Dermis blood vessel endothelial cell (primary cell): ENCODE measurements at regions not wholly inside any gene's neighbourhood (a gene's known extent, or its start where the extent isn't known, plus 50 kb on each side); places are given as distances from the start of the nearest gene placed in this dataset.

Experiments
- DNase-seq: peaks from one replicate; pipeline ENCODE4 v3.0.0; 2010

DNA sequence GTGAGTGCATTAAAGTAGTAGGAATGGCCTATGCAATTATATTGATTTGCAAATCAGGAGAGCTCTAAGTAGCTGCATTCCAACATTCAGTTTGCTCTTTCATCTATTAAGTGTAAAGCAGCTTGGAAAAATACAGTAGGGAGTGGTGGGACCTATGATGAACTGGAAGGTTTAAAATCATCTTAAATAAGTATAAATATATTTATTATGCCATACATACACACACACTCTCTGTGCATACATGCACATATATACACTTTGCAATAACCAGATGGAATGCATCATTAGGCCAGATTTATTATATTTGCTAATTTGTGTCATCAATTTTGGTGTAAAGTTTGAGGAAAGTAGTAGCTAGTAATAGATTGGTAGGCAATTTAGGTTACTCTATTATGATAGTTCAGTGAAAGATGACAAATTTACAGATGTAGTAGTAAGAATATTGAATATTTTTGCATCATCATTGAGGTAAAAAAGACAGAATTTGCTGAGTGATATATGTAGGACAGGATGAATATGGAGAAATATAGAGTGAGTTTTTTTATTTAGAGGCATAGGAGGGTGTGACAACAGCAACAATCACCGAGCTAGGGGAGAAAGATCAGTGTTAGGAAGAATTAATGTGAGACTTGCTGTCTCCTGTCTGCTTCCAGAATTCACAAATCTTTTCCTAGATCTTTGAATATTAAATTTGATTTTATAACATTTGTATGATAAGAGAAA is 961.0 kb upstream of the CDH2 start:
- DNase-seq, result no peak

DNA sequence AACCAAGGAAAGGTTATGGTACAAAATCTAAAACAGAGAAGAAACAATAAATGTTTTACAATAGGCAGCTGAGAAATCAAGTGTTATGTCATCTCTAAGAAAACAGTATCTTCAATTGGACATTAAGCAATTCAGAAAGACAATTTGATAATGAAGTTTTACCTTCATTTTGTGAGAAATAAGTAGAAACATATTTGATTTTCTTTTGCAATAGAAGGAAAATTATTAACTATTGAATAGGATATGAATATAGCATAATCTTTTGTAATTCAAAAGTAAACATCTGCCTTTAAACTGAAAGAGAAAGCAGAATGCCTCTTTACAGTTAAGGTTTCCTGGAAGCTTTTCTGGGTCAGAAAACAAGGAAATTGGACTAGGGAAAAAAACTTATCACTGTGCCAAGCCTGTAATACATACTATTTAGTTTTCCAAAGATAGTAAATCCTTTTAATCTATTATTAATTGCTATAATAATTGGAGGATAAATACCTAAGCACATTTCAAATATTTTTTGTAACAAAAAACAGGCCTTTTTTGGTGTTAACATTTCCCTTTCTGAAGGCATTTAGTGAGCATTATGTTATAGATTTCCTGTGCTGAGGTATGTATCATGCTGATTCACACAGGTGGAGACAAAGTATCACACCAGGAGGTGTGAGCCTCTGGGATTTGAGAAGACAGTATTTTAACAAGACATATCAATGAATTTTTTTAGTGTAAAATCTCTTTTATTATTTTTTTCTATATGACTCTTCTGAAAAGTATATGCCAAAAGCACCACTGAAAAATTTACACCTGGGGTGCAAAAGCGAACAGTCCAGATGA is 947.0 kb upstream of the CDH2 start:
- peak; percentile 36 for DNase-seq

- DNase-seq, result no peak
Measured at GRCh38 chr18:29104671-29105070, 927.7 kb upstream of the CDH2 start.

GRCh38 chr18:29104227-29104626 is 927.3 kb upstream of the CDH2 start:
- DNase-seq, result no peak

DNA sequence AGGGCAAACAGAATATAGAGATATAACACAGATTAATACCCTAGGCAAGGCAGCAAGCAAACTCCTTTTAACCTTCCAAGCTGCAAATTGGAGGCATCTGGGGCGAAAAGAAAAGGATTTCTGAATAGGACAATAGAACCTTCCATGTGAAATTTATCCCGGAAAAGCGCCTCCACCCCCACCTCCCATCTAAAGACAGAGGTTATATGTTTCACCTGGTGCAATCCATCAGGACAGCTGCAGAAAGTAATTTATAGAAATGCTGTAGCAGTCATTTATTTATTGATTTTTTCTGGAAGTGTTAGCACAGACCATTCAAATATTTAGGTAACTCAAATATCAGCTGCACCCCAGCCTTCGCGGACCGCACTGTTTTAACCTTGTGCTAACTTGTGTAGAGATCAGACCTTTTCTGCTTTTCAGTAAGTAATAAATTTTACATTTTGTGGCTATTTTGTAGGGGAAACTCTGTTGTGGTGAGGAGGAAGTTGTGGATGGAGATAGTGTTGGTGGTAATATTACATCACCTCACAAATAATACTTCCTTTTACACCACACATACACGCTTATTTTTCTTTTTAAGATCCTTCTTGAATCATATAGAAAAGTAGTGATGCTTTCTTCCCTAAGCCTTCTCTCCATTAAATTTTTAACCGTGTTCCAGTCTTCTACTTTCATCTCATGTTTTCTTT is 919.3 kb upstream of the CDH2 start:
- DNase-seq, result no peak

DNA sequence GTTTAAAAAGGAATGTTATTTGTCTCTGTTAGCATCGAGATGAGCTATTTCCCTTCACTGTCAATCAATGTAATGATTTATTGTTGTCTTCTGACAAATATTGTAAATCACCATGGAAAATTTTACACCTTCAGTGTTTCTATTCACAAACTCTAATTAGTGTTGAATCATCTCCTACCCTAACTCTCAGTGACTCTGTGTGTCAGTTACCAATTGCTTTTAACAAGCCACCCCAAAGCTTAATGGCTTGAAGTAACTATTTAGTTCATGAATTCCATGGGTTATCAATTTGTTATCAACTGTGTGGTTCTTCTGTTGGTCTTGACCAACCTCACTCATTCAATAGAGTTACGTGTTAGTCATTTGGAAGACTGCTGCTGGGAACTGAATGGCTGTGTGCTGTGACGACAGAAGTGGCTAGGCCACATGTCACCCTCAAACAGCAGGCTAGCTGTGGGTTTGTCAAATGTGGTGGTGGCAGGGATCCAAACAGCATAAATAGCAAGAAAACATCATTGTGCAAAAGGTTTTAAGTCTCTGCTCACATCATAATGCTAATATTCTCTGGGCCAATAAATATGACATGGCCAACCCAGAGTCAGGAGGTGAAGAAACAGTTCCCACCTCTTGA is 910.8 kb upstream of the CDH2 start:
- DNase-seq, result no peak

DNA sequence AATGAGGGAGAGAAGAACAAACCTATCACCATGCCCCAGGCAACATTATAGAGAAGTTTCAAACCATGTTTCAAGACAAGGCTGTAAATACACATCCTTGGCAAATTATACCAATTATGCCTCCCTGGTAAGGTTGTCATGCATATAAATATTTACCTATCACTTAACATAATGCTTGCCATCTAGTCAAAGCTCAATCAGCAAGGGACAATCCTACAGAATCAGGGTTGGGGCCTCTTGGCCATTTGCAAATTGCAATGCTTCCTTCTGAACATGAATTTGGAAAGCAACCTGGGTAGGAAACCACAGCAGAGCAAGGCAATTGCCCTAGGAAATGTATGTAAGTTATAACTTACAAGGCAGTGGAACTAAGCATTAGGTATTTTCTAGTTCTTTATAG is 907.2 kb upstream of the CDH2 start:
- no peak for DNase-seq

GRCh38 chr18:29083545-29083944 is 906.6 kb upstream of the CDH2 start:
- DNase-seq, result no peak

DNA sequence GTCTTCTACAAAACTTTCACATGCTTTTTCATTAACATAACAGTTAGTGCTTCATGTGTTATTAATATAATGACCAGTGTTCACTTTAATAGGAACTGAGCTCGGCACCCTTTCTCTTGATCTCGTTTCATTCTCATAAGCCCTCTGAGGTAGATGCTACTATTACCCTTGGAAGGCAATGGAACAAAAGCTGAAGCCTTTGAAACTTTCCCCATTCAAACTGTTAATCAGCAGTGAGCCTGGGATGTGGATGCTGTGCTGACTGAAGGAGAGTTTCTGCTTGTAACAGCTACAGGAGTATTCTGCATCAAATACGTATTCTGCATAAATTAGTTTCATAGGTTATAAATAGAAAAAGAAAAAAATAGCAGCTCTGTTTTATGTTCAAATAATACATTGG is 904.0 kb upstream of the CDH2 start:
- DNase-seq, result no peak

- peak; percentile 20 for DNase-seq
Measured at GRCh38 chr18:29078273-29078672, 901.3 kb upstream of the CDH2 start.

GRCh38 chr18:29077344-29077743 is 900.4 kb upstream of the CDH2 start:
- DNase-seq, result no peak

DNA sequence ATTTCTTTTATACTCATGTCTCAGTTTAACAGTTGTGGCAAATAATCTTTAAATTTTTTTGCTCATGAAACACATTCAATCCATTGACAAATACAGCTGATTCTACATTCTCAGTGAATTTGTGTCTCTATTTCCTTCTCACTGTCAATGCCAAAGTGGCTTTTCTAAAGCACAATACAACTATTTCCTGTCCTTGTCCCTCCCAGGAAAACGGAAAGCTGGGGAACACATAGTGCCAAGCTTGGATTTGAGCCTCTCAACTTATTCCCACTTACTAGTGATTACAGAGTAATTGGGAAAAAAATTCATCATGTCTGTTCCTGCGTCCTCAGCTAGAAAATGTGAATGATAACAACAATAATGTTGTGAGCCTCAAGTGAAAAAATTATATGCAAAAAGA is 899.7 kb upstream of the CDH2 start:
- peak; percentile 65 for DNase-seq

DNA sequence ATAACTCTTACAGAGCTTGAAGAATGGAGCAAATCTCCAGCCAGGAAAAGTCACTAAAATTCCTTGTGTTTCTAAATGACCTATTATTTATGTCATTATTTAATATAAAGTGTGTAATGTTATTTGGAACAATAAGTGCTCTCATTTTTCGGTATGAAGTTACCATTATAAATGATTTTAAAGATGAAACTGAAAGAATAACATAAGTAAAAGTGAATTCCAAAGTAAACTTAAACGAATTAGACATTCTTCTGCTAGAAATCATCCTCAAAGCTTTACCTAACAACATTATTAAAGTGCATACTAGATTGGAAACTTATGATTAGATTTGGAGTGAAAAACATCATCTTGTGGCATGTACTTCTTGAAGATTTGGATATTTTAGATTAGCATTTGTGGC is 897.2 kb upstream of the CDH2 start:
- DNase-seq, result no peak

- DNase-seq, result no peak
Measured at GRCh38 chr18:29071869-29072268, 894.9 kb upstream of the CDH2 start.

DNA sequence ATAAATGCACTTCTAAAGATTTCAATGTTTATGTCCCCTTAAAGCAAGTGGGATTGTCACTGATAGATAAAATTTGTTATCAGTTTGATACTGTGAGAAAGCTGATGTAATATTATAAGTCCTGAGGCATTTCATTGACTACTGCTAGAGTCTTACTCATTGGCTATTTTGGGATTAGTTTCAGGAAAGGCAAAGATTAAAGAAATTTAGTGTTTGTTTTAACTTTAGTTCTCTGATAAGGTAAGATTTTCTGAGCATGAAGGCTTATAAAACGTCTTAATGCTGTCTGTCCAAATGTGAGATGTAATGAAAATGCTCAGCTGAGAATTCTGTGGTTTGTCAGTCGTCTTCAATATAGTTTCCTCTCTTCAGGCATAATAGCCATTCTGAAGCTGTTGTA is 886.4 kb upstream of the CDH2 start:
- no peak for DNase-seq

DNA sequence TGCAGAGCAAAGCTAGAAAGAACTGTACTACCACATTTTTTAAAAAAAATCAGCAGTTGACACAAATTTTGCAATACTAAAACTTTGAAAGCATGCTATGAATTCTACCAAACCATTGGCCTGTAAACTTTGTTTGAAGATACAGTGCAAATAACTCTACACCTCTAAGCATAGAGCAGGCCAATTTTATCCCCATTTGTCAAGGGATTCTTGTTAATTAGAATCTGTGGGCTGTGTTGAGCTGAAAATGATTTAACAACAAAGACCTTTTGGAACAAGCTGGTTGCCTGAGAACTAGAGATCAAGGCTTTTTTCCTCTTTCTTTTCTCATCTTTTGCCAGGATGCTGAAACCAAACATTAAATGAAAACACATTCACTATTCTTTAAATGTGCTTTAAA is 886.0 kb upstream of the CDH2 start:
- no peak for DNase-seq

DNA sequence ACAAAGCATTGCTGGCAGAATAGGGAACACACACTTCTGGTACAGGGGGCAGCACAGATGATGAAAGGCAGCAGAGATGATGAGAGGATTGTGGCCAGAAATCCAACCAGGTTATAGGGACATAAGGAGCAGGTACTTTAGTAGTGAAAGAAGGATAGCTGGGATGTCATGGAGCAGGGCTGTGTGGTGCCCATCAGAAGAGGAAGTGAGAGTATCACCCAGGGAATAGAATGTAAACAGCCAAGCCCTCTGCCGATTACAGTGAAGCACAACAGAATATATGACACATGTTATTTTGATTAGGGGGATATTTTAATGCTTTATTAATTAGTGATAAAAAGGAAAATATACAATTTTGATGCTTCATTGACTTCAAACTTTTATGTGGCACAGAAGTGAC is 883.4 kb upstream of the CDH2 start:
- DNase-seq, result no peak

DNA sequence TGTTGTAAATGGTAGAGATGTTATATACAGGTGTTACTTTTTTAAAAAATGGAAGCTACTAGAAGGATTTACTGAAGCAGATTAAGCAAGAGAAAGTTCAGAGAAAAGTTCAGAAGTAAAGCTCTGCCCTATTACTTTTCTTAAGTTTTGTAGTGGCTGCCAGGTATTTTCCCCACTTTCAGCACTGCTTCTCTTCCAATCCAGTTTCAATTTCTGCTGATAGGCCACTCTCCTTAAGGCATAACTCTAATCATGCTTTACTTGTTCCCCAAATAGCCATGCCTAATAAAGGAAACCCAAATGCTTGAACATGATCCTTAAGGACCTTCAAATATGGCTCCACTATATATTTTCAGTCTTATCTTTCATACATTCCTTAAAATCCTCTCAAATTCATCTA is 880.8 kb upstream of the CDH2 start:
- DNase-seq, result no peak

DNA sequence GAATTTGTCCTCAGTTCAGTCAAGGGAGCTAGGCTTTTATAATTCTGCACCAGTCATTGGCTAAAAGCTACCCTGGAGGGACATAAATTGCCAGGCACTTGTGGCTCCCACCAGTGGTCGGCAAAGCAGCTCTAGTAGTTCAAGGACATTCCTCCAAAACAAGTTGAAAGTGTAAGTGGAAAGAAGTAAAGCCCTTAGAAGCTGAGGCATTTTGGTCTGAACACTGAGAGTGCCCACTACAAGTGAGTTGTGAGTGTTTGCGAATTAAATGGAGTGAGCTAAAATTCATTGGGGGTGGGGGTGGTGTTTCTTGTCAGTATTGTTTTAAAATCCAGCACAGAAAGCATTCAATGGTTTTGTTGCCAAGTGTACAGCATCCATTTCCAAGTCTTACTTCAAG is 879.9 kb upstream of the CDH2 start:
- no peak for DNase-seq

GRCh38 chr18:29041976-29042375 is 865.0 kb upstream of the CDH2 start:
- DNase-seq, result no peak

DNA sequence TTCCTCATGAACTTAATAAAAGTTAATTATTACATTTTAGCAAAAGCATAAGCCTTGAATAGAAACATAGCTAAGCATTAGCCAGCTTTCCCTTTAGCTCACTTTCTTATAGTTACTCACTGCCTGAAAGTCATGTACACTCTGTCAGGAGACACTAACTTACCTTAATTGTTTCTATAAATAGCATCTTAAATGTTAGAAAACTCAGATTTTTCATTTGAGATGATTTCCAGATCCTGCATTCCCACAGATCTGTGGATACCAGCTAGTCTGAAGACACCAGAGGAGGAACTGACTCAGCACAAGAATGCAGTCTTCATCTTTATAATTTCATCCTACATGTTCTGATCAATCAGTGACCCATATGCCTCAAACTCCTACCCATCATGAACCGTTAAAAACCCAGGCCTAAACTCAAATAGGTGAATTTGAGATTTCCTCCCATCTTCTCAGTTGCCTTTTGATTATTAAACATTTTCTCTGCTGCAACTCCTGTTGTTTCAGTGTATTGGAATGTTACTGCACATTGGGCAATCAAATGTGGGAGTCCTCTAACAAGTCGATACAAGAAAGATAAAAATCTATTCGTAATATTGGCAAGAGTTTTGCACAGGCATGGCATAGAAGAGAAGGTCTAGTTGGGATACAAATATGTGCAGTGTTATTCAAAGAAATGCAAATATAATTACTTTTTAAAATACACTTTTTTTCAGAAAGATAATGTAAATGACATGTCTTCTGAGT is 857.4 kb upstream of the CDH2 start:
- DNase-seq, result no peak

DNA sequence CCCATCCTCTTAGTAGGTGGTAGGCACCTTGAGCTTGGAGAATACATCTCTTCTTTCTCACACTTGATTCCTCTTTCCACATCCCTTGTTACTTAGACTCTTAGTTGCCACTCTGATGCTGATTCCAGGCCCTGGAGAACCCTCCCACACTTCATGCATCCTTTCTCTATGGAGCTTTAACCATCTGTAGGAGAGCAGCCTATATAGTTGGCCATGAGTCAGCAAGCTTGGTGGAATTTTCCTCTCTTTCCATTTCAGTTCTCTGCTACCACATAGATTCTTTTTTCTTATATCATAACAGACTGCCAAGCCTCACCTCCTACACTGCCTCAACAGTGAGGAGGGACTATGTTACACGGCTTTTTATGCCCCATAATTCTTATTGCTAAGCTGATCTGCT is 851.6 kb upstream of the CDH2 start:
- DNase-seq, result no peak

- no peak for DNase-seq
Measured at GRCh38 chr18:29018976-29019375, 842.0 kb upstream of the CDH2 start.
